IMR-90 (cell line): ENCODE measurements at regions not wholly inside any gene's neighbourhood (a gene's known extent, or its start where the extent isn't known, plus 50 kb on each side); places are given as distances from the start of the nearest gene placed in this dataset.

Source experiments
- ATAC-seq: fragments of 200-7000 bp; cut with Tn5 transposase; 2 replicates; pipeline ENCODE4 v1.9.1; 2020; ENCODE audit warnings: low read depth, mild to moderate bottlenecking, moderate library complexity
- BruUV-seq: library from RNA; stranded (reverse); fragments of 400-500 nt; replicated peaks from 2 replicates; lab custom pipeline; 2021; lab: Mats Ljungman, UMichigan
- CTCF ChIA-PET: fragments of 300-600 bp; formaldehyde crosslinking; extraction: SDS; loops from one replicate; lab custom pipeline; 2021; ENCODE audit warnings: antibody characterized with exemption; lab: Yijun Ruan, JAX
- POLR2A ChIA-PET: fragments of 300-600 bp; sonication (Branson Sonifier 250); formaldehyde crosslinking; loops from one replicate; lab custom pipeline; 2022; ENCODE audit warnings: antibody characterized with exemption; ENCODE audit not compliant: unreplicated experiment; lab: Charles Lee
- DNase-seq: peaks from one replicate; pipeline ENCODE4 v3.0.0; 2013
- H2AFZ ChIP-seq: replicated peaks from 2 replicates; pipeline ENCODE3; 2013; ENCODE audit warnings: low read length, mild to moderate bottlenecking; ENCODE audit not compliant: poor library complexity
- H2AK5ac ChIP-seq: 2 replicates; pipeline ENCODE4 v1.6.1; 2013; ENCODE audit warnings: low read depth, low read length, inconsistent platforms
- H2AK9ac ChIP-seq: replicated peaks from 2 replicates; pipeline ENCODE3; 2013; ENCODE audit warnings: mild to moderate bottlenecking, low read depth, low read length, moderate library complexity; ENCODE audit not compliant: poor library complexity
- H2BK120ac ChIP-seq: 2 replicates; pipeline ENCODE4 v1.6.1; 2013; ENCODE audit warnings: low read depth, low read length, inconsistent platforms
- H2BK15ac ChIP-seq: 3 replicates; pipeline ENCODE4 v1.6.1; 2013; ENCODE audit warnings: low read depth, low read length, inconsistent platforms
- H2BK20ac ChIP-seq: 2 replicates; pipeline ENCODE4 v1.6.1; 2013; ENCODE audit warnings: low read depth, mild to moderate bottlenecking, inconsistent platforms, low read length, moderate library complexity
- H2BK5ac ChIP-seq: 2 replicates; pipeline ENCODE4 v1.6.1; 2013; ENCODE audit warnings: mild to moderate bottlenecking, low read depth, low read length, inconsistent platforms; ENCODE audit not compliant: poor library complexity, severe bottlenecking
- H3K14ac ChIP-seq: replicated peaks from 2 replicates; pipeline ENCODE4 v1.6.1; 2013; ENCODE audit warnings: low read depth, low read length, inconsistent platforms
- H3K18ac ChIP-seq: 2 replicates; pipeline ENCODE4 v1.6.1; 2013; ENCODE audit warnings: low read depth, low read length, control low read depth
- H3K23ac ChIP-seq: 2 replicates; pipeline ENCODE4 v1.6.1; 2013; ENCODE audit warnings: low read depth, low read length, inconsistent platforms
- H3K27ac ChIP-seq: 2 replicates; pipeline ENCODE4 v1.5.1; 2013; ENCODE audit warnings: mild to moderate bottlenecking, control low read depth, low read length; ENCODE audit not compliant: insufficient read depth
- H3K27me3 ChIP-seq: 2 replicates; pipeline ENCODE4 v1.6.1; 2013; ENCODE audit warnings: low read length; ENCODE audit not compliant: control insufficient read depth, insufficient read depth
- H3K36me3 ChIP-seq: 2 replicates; pipeline ENCODE4 v1.6.1; 2013; ENCODE audit warnings: low read length, mixed read lengths; ENCODE audit not compliant: control insufficient read depth, insufficient read depth
- H3K4ac ChIP-seq: 2 replicates; pipeline ENCODE4 v1.6.1; 2013; ENCODE audit warnings: low read depth, low read length, inconsistent platforms
- H3K4me1 ChIP-seq: 2 replicates; pipeline ENCODE4 v1.6.1; 2013; ENCODE audit warnings: low read length, mixed read lengths; ENCODE audit not compliant: control insufficient read depth, insufficient read depth
- H3K4me2 ChIP-seq: 2 replicates; pipeline ENCODE4 v1.6.1; 2013; ENCODE audit warnings: low read depth, mild to moderate bottlenecking, control low read depth, low read length, moderate library complexity
- H3K4me3 ChIP-seq: 2 replicates; pipeline ENCODE4 v1.5.1; 2013; ENCODE audit warnings: low read depth, mild to moderate bottlenecking, control low read depth, low read length, moderate library complexity; ENCODE audit not compliant: insufficient read depth
- H3K56ac ChIP-seq: 2 replicates; pipeline ENCODE4 v1.6.1; 2013; ENCODE audit warnings: low read length, inconsistent platforms; ENCODE audit not compliant: insufficient read depth; ENCODE audit errors: extremely low read depth
- H3K79me1 ChIP-seq, 2 experiments: 2 replicates each; pipeline ENCODE4 v1.6.1; 2013; ENCODE audit warnings: low read length in 2 of 2, inconsistent platforms in 1 of 2, low read depth in 1 of 2
- H3K9ac ChIP-seq: 2 replicates; pipeline ENCODE4 v1.6.1; 2013; ENCODE audit warnings: low read depth, low read length, control low read depth
- H3K9me1 ChIP-seq: 2 replicates; pipeline ENCODE4 v1.6.1; 2013; ENCODE audit warnings: low read length, inconsistent platforms; ENCODE audit not compliant: insufficient read depth
- H3K9me3 ChIP-seq: 2 replicates; pipeline ENCODE4 v1.6.1; 2013; ENCODE audit warnings: low read length; ENCODE audit not compliant: control insufficient read depth, insufficient read depth
- H4K20me1 ChIP-seq: 2 replicates; pipeline ENCODE4 v1.6.1; 2013; ENCODE audit warnings: low read length, inconsistent platforms; ENCODE audit not compliant: insufficient read depth
- H4K5ac ChIP-seq: 2 replicates; pipeline ENCODE4 v1.6.1; 2013; ENCODE audit warnings: mild to moderate bottlenecking, low read depth, low read length, control low read depth
- H4K8ac ChIP-seq, 2 experiments: 2 replicates each; pipeline ENCODE4 v1.6.1; 2013; ENCODE audit warnings: low read depth in 2 of 2, low read length in 2 of 2, control low read depth in 1 of 2, inconsistent platforms in 1 of 2
- H4K91ac ChIP-seq: 2 replicates; pipeline ENCODE4 v1.6.1; 2013; ENCODE audit warnings: low read depth, low read length, inconsistent platforms; ENCODE audit not compliant: insufficient read depth
- BHLHE40 ChIP-seq: fragments of 150-350 bp; IDR thresholded peaks from 2 replicates; pipeline ENCODE4 v1.6.1; 2016; ENCODE audit warnings: mild to moderate bottlenecking, low read depth, low read length
- CEBPB ChIP-seq: IDR thresholded peaks from 2 replicates; pipeline ENCODE4 v1.6.1; 2012; ENCODE audit warnings: low read depth, low read length, improper control_type of control experiment
- CHD1 ChIP-seq: IDR thresholded peaks from 2 replicates; pipeline ENCODE4 v1.6.1; 2012; ENCODE audit warnings: low read depth, low read length, improper control_type of control experiment
- CTCF ChIP-seq: conservative IDR thresholded peaks from 2 replicates; pipeline ENCODE4 v1.5.1; 2012; ENCODE audit warnings: mild to moderate bottlenecking, low read depth, low read length, improper control_type of control experiment
- FOS ChIP-seq: fragments of 150-350 bp; IDR thresholded peaks from 2 replicates; pipeline ENCODE4 v1.6.1; 2016; ENCODE audit warnings: low read depth, low read length
- MAFK ChIP-seq: IDR thresholded peaks from 2 replicates; pipeline ENCODE4 v1.6.1; 2012; ENCODE audit warnings: low read depth, low read length, improper control_type of control experiment
- POLR2A ChIP-seq: IDR thresholded peaks from 2 replicates; pipeline ENCODE4 v1.6.1; 2012; ENCODE audit warnings: mild to moderate bottlenecking, low read depth, low read length
- RAD21 ChIP-seq: IDR thresholded peaks from 2 replicates; pipeline ENCODE4 v1.6.1; 2012; ENCODE audit warnings: low read length, improper control_type of control experiment
- RCOR1 ChIP-seq: IDR thresholded peaks from 2 replicates; pipeline ENCODE4 v1.6.1; 2012; ENCODE audit warnings: mild to moderate bottlenecking, low read length, improper control_type of control experiment; ENCODE audit not compliant: insufficient replicate concordance
- RFX5 ChIP-seq: IDR thresholded peaks from 2 replicates; pipeline ENCODE4 v1.8.0; 2012; ENCODE audit warnings: low read depth, mild to moderate bottlenecking, low read length, moderate library complexity
- WGBS, 2 experiments: methylation state at CpG; one replicate each; pipeline versions ENCODE4 v1.1.5 to v1.1.7; 2013; ENCODE audit warnings: missing lambda C conversion rate in 2 of 2; ENCODE audit not compliant: insufficient read length in 1 of 2; ENCODE audit errors: extremely low coverage in 2 of 2; 5-methylcytosine and 5-hydroxymethylcytosine counted together
- dilution Hi-C: fragments of 300-500 bp; cut with HindIII; formaldehyde crosslinking; loops from one replicate; pipeline ENCODE4 v1.14.3; 2018; ENCODE audit warnings: low sequenced_read_pairs; ENCODE audit not compliant: unreplicated experiment
- in situ Hi-C: fragments of 300-500 bp; cut with MboI; formaldehyde crosslinking; loops from 3 replicates; pipeline ENCODE4 v1.14.3; 2019; ENCODE audit warnings: low sequenced_read_pairs, inconsistent platforms, mixed read lengths
- intact Hi-C: fragments of 100-400 bp; cut with micrococcal nuclease; formaldehyde crosslinking; loops from 2 replicates; pipeline ENCODE4 v1.10.0; 2022
- TF ChIP-seq, protein P1 (sequence below): fragments of 150-350 bp; IDR thresholded peaks from 2 replicates; pipeline ENCODE4 v1.6.1; 2016; ENCODE audit warnings: low read depth, mild to moderate bottlenecking, low read length, moderate library complexity, borderline replicate concordance
- TF ChIP-seq, protein P2 (sequence below): fragments of 150-350 bp; IDR thresholded peaks from 2 replicates; pipeline ENCODE4 v1.6.1; 2017; ENCODE audit warnings: mild to moderate bottlenecking, antibody characterized with exemption, low read length, low read depth

DNA sequence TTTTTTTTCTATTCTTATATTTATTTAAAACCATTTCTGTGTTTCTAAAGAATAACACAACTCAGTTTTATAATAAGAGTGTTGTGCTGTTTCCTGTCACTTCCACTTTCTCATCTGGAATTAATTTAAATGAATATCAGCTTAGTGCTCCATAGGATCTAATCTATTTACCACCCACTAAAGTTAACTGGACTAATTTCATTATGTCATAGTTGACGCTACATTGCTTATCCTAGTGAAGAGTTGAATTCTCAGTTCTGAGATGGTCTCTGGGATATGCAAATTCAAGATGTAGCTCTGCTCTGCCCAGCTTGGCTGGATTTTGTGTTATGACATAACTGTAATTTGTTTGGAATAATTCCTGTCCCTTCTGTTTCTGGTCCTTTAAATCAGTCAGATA lies 380.1 kb downstream of the METTL15 start:
- Histone ChIP-seq H2AFZ (no peak overlapping the region), H4K5ac (no peak overlapping the region), H3K36me3 (no peaks in the 10 kb centered on the region), H3K9me1 (no peaks in the 10 kb centered on the region), H3K4me3 (no peak overlapping the region), H2BK120ac (no peak overlapping the region), H3K27me3 (no peaks in the 10 kb centered on the region), H2BK20ac (no peak overlapping the region), H2BK5ac (no peak overlapping the region), H3K4me2 (no peak overlapping the region), H2BK15ac (no peak overlapping the region), H4K8ac (no peak overlapping the region), H3K27ac (no peak overlapping the region), H3K4me1 (peaks cover 2% of the 10 kb centered on the region), H3K9ac (no peak overlapping the region), H3K4ac (no peak overlapping the region), H3K23ac (no peak overlapping the region), H3K9me3 (no peaks in the 10 kb centered on the region), H4K20me1 (no peaks in the 10 kb centered on the region), H2AK5ac (no peak overlapping the region), H3K79me1 (no peaks in the 10 kb centered on the region), H3K14ac (no peak overlapping the region), H3K18ac (no peak overlapping the region; the same call in 1 of the 2 replicates), H4K91ac (no peak overlapping the region), H3K56ac (no peak overlapping the region), H2AK9ac (no peak overlapping the region)
- POLR2A ChIA-PET, result no interaction called here
- DNase-seq, result no peak
- CTCF ChIA-PET, result interaction anchor here (1.1 kb wide), 1 partner anchor 44 kb away, joined by 3 read pairs; no protein-coding TSS in a partner anchor
- intact Hi-C loops, result no loop called here
- TF ChIP-seq FOS (no peak), RCOR1 (no peak), CTCF (no peak), RFX5 (no peak), CHD1 (no peak), RAD21 (no peak), BHLHE40 (no peak), MAFK (no peak), POLR2A (no peak), CEBPB (no peak)
- TF ChIP-seq, protein P1, sequence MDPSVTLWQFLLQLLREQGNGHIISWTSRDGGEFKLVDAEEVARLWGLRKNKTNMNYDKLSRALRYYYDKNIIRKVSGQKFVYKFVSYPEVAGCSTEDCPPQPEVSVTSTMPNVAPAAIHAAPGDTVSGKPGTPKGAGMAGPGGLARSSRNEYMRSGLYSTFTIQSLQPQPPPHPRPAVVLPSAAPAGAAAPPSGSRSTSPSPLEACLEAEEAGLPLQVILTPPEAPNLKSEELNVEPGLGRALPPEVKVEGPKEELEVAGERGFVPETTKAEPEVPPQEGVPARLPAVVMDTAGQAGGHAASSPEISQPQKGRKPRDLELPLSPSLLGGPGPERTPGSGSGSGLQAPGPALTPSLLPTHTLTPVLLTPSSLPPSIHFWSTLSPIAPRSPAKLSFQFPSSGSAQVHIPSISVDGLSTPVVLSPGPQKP, result no peak
- TF ChIP-seq, protein P2, sequence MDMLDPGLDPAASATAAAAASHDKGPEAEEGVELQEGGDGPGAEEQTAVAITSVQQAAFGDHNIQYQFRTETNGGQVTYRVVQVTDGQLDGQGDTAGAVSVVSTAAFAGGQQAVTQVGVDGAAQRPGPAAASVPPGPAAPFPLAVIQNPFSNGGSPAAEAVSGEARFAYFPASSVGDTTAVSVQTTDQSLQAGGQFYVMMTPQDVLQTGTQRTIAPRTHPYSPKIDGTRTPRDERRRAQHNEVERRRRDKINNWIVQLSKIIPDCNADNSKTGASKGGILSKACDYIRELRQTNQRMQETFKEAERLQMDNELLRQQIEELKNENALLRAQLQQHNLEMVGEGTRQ, result no peak
- dilution Hi-C loops, result no loop called here
- BruUV-seq, result no TSS peak
- ATAC-seq, result no peak
- in situ Hi-C loops, result no loop called here
- WGBS, 2 experiments, result no CpG with 5 or more reads among the region's 1 CpG
